ENCODE measurements at regions not wholly inside any gene's neighbourhood (a gene's known extent, or its start where the extent isn't known, plus 50 kb on each side); places are given as distances from the start of the nearest gene placed in this dataset.
"Not testable (repeated sequence)": the region's sequence is repeated elsewhere in the genome, so short reads cannot be mapped to it uniquely, and the experiment has no call there.

DNA sequence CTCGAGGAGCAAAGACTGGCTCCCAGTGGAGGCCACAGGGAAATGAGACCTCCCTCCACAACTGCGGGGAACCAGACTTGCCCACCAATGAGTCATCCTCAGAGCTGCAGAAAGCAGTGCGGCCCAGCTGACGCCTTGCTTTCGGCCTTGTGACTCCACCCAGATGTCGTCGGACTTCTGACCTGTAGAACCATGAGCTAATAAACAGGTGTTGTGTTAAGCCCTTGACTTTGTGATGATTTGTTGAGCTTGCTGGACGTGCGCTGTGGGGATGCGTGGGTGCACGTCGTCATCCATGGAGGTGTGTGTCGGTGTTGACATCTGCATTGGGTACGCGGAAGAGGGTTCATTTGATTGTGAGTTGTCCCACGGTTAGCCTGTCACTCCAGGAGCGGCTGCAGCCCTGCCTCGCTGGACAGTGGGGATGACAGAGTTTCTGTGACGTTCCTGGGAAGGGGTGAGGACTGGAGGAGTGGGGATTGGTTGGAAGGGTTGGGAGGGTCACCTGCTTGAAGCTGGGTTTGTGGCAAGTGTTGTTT is 154.1 kb downstream of the SH3BP4 start:
- no peak for DNase-seq

DNA sequence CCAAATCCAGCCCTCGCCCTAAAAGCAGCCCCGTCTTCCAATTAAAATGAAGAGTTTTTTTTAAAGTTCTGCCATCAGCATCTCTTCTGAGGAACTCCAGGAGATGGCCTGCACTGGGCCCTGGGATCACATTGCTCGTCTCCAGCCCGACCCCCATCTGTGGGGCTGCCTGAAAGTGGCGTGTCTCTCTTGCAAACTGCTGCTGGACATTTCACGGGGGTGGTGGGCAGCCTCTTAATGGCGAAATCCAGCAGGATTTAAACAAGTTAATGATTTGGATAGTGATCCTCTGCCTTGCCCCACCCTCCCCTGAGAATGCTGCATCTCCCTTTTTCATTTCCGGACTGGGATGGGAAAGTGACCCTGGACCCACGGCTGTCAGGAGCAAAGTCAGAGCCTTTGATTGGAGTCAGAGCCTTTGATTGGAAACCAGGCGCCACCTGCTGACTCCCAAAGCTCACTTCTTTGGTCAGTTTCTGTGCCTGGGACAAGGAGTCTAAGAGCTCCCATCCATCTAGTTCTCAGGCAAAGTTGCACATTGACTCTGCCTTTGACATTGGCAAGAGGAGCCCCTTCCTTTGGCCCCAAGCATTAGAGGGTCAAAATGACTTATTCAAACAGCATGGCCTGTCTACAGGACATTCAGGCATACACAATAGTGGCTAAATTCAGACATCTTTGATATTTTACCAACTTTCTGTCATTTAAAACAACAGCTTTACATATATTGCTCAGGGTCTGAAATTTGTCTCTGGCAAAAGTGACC is 155.2 kb downstream of the SH3BP4 start:
- peak; percentile 33 to 65 for DNase-seq

DNA sequence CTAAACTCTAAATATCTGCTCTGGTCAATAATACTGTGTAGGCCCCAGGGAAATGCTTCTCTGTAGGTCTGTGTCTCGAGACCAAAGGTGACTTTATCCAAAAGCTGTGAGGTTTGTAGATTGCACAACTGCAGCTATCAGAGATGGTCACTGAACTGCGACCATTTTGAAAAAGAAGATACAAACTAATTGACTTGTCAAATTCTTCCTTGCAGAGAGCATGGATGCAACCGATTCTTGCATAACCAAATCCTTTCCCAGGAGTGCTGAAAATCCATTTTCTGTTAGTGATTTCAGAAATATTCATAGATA is 155.8 kb downstream of the SH3BP4 start:
- no peak for DNase-seq

DNA sequence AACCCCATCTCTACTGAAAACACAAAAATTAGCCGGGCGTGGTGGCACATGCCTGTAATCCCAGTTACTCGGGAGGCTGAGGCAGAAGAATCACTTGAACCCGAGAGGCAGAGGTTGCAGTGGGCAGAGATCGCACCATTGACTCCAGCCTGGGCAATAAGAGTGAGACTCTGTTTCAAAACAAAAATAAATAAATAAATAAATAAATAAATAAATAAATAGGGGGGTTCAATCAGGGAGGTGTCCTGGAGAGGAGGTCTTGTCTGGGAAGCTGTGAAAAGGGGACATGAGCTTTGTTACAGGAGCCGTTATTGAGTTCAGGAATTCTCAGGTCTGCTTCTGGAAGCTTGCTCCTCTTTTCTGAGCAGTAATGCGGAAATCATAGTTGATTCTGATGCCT is 157.7 kb downstream of the SH3BP4 start:
- not testable (repeated sequence) for DNase-seq

DNA sequence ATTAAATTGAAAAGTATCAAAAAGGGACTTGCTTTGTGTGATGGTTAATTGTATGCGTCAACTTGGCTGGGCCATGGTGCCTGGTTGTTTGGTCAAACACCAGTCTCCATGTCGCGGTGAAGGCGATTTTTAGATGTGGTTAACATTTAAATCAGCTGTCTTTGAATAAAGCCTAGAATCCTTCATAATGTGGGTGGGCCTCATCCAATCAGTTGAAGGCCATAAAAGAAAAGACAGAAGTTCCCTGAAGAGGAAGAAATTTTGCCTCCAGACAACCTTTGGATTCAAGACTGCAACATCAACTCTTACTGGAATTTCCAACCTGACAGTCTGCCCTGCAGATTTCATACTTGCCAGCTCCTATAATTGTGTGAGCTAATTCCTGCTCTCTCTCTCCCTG is 160.5 kb downstream of the SH3BP4 start:
- no peak for DNase-seq

DNA sequence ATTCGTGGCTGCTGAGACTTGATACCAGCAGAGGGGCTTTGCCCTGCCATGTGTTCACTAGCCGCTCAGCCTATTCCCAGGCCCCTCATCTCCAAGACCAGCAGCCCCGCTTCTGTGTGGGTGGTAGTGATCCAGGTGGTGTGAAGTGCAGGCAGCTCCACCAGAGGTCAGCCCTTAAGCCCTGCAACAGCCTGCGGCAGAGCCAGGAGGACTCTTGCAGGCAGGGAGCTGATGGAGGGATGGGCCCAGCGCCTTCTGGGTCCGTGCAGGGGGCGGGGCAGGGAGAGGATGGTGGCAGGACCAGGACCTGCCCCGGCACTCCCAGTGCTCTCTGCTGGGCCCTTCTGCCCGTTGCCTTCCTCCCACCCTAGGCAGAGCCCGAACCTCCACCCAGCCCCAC is 162.0 kb downstream of the SH3BP4 start:
- DNase-seq: no peak

DNA sequence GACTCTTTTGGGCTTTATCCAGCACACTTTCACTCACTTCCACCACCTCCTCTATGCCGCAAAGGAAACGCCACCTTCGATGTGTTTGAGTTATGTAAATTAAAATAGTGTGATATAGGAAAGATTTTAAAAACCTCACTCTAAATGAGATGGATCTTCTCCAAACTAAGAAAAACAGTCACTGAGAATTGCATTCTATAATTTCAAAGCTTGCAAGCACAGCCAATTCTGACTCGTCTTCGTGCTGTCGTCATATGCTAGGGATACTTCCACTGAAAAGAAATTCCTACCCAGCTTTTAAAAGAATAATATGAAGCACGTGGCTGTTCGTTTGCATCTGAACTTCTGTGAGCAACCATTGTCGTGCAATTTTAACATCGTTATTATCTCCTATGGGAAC is 162.5 kb downstream of the SH3BP4 start:
- DNase-seq: no peak

DNA sequence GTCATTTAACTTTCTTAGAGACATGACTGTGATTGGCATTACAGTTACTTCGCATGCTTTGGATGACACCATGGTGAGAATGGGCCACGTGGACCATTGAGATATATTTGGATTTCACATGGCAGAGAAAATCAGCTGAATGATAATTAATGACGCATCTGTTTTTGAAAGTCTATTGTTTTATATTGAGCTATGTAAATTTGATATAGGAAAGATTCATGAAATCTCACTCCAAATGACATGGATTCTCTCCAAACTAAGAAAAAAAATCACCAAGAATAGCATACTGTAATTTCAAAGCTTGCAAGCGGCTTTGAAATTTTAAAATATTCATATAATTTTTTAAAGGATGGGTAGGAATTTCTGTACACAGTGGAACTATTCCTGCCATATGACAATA is 163.7 kb downstream of the SH3BP4 start:
- no peak for DNase-seq

DNA sequence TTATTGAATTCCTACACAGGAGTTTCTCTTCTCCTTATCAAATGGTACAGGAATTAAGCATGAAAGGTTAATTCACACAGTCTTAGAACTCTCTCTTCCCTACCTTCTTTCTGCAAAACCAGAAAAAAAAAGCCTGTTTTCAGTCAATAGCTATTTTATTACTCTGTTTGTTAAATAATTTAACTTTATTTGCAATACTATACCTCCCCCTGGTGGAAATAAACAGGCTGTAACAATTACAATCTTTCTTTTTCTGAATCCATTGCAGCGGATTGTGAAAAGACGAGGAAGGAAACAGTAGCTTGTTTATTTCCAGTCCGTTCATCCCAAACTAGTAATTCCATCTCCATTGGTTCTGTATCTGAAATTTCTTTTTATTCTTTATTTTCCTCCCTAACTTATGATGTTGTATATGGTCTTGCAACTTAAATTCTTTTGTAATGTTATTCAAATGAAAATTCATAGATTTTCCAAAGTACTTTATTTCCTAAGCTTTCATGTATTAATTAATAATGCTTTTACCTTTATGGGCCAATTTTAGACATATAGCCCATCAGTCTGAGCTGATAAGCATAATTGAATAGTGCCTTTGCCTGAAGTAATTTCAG is 165.2 kb downstream of the SH3BP4 start:
- DNase-seq: peak; percentile 12 to 39

DNA sequence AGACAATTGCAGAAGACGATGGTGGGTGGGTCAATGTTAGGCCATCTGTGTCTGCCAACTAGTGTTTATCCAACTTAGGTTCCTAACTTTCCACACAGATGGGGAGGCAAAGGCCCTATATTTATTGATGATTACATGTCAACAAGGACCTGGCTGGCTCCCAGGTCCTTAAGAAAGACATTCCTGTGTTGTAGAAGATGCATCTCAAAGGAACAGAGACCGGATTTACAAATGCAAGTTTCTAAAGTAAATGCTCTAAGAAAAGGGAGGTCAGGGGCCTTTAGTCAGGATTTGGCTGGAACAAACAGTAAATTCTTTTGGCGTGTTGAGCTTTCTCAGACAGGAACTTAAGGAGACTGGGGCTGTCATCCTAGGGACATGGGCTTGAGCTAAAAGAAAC is 175.0 kb downstream of the SH3BP4 start:
- DNase-seq: peak in 1 of 2 donors; percentile 10

DNA sequence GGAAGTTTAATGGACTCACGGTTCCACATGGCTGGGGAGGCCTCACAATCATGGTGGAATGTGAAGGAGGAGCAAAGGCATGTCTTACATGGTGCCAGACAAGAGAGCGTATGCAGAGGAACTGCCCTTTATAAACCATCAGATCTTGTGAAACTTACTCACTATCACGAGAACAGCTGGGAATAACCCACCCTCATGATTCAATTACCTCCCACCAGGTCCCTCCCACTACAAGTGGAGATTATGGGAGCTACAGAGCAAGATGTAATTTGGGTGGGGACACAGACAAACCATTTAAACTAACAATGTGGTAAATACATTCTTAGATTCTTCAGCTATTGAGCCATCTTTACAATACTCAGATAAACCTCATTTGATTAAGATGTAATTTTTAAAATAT is 176.1 kb downstream of the SH3BP4 start:
- DNase-seq: no peak

DNA sequence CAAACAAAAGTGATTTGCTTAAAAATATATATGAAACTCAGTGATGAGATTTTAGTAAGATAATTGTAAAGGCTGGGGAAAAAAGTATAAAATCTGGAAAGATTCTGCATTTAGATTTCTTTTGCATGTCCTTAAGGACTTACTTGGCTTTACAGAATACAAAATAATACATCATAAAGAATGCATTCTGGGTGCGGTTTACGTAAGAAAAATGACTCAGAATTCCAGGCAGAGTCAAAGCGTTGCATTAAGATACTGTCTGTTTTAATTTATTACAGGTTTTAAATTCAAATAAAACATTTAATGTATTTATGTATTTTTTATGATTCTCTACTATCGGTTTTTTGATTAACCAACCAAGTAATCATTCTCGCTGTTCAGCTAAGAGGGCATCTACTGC is 178.0 kb downstream of the SH3BP4 start:
- no peak for DNase-seq

DNA sequence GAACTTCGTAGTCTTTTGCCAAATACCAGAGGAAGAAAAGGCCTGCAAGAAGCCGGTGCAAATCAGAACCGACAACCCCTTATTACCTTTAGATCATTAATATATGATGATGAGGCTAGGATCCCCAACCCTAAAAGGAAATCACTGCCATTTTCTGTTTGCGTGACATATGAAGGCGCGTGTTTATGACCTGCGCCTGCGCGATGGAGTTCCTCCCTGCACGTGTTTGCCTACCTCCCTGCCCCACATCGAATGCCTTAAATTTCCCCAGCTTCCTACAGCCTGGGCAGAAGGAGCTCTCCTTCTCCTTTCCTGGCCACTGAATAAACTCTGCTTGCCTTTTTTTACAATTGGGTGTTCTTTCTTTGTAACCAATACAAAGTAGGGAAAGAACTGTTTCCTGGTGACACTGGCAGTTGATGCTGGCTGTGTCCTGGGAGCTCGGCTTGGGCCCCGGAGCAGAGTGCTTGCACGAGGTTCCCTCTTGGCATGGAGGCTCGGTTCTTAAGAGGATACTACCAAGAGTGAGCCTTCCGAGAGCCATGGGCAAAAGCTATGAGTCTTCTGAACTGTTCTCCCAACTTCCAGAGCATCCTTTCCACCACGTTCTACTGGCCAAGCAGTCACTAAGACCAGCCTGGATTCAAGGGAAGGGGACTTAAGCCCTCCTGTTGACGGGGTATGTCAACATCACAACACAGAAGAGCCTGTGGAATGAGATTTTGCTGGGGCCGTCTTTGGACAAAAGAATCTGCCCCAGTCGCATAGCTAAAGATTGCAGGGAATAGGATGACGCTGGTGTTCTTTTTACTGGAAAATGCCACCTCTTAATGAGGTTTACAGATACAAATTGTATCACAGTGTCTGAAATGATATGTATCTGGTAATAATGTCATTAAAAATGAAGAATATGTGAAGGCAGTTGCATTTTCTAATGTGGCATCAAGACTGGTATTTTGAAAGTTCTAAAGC is 179.8 kb downstream of the SH3BP4 start:
- no peak for DNase-seq

DNA sequence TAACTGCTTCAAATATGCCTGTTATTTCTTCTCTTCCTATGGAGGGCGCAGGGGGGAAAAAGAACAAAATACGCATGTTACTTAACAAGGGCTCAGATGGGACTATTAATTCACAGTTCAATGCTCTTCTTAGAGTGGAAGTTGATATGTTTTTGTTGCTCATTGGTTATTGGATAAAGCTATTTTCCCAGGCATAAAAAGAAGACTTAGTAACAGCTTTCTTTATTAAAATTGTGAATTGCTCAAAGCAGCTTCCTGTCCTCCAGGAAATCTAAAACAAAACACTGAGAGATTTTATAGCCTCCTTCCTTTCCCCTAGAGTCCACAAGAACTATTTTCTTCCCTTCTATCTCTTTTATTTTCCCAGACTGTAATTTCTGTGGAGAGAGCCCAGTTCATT is 180.8 kb downstream of the SH3BP4 start:
- DNase-seq: no peak

DNA sequence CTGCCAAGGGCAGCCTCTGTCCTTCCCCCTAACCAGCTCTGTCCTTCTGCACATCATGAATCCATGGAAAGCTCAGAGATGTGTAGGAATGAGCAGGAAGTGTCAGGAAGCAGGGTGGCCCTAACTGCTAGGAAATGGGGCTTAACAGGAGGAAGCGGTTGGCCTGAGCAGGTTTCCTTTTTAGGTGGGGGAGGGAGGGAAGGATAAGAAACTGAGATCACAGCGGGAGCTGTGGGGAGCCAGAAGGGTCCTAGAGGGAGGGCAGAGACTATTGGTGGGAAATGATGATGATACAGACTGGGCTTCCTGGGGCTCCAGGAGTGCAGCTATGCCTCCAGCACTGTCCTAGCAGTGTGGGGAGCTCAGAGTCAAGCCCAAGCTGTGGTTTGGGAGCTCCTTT is 182.0 kb downstream of the SH3BP4 start:
- DNase-seq: no peak

DNA sequence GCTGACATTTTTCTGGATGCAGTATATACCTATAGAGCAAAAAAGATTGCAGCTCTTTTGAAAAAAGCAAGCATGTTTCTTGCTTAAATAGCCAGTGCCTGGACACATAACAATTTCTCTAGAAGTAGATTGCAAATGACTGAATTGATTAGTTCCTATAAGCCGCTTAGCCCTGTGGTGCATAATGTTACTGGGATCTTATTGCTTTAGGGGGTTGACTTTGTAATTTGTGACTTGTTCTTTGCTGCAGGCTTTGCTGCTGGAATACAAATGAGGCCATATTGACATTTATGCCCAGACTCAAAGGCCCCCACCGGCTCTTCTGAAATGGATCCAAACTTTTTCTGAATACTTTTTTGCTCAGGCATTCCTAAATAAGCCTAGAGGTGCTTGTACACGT is 182.6 kb downstream of the SH3BP4 start:
- DNase-seq: no peak

DNA sequence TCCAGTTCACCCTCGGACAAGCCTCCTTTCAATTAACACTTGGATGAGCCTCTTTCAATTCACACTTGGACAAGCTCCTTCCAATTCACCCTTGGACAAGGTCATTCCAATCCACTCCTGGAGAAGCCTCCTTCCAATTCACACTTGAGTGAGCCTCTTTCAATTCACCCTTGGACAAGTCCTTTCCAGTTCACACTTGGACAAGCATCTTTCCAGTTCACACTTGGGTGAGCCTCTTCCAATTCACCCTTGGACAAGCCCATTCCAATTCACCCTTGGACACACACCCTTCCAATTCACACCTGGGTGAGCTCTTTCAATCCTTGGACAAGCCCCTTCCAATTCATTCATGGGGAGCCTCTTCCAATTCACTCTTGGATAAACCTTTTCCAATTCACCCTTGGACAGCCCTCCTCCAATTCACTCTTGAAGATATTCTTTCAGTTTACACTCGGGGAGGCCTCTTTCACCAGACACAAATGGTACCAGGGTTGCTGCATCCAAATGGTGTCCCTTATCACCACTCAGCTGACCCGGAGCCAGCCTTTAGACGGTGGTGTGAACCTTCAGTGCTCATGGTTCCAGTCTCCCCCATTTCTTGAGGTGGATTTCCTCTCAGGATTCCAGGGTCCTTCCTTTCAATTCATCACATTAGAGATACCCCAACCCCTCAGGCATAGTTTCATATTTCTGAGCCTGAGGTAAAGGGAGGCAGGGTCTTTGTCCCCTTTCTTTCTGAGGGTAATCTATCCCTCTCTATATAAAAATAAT is 183.6 kb downstream of the SH3BP4 start:
- DNase-seq: no peak

DNA sequence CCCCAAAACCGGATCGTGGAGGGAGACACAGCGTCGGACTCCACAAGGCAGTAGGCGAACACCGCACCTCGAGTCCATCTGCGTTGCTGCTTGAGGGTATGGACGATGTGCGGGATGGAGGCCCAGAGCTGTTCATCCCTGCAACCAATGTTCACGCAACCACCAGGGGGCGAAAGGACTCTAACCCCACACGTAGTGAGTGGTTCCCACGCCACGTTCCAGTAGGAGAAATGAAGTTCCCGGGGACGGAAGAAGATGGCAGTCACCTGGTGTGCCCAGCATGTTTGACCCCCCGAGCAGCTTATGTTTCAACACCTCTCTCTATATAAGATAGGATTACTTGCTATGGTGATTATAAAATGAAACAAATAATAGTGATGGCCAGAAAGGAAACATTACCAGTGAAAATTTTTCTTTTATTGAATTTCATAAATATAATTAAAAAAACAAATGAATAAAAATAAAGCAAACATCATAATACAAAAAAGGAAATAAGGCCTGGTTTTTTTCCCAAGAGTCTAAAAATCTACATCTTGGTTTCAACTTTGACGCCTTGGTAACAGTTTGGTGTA is 184.3 kb downstream of the SH3BP4 start:
- DNase-seq: peak; percentile 56 to 71

DNA sequence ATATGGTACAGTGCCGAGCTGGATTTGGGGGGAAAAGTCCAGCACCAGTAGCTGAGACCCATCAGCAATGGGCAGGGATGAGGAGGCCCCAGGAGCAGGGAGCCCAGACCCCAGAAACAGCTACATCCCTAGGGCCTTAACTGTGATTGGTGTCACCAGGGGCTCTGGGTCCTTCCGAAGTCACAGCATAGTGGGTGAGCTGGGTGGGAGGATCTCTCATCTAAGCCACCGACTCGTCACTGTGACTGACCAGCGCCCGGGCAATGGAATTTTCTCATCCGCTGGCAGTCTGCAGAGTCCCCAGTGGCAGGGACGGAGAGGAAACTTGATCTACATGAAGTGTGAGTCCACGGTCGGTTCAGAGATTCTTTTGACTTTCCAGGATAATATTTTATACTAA is 186.5 kb downstream of the SH3BP4 start:
- no peak for DNase-seq

DNA sequence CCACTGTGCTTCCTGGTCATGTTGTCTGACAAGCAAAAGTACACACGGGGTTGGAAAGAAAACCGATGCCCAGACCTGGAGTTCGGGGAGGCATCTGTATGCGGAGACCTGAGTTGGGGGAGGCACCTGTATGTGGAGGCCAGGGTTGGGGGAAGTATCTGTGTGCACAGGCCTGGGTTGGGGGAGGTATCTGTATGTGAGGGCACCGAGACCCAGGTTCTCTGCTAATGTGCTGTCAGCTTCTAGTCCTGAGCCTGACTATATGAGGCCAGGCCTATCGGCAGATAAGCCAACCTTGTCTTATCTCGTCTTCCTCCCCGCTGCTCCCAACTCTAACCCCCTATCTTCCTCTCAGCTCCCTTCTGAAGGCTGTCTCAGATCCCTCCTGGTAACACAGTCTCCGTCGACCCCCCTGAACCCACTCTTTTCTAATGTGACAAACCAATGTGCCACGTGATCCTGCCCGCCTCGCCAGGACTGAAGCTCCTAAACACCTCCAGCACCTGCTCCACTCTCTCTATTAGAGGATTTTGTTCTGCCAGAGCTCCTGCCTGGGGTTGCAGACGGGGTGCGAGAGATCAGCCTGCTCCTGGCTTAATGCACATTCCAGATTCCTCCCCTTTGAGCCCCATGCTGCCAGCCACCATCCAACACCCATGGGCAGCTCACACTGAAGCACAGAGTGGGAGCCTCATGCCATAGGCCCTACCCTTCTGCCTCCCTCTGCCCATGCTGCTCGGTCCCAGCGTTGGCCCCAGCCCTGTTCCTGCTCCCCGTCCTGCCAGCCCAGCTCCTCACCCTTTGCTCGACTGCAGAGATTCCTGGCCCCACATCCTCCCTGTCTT is 188.4 kb downstream of the SH3BP4 start:
- DNase-seq: no peak

DNA sequence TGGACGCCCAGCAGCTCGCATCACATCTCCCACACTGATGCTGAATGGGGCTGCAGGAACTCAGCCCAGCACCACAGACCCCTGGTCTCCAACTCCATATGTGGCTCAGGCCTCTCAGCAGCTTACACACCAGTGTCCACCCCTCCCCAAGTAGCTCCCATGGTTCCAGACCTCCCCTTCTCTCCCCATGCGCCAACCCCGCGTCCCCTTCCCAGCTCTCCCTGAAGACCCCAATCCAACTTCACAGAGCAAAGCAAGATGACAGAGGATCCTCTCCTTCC is 188.9 kb downstream of the SH3BP4 start:
- DNase-seq: no peak
